ENCODE measurements at regions not wholly inside any gene's neighbourhood (a gene's known extent, or its start where the extent isn't known, plus 50 kb on each side); places are given as distances from the start of the nearest gene placed in this dataset.
"Not testable (repeated sequence)": the region's sequence is repeated elsewhere in the genome, so short reads cannot be mapped to it uniquely, and the experiment has no call there.

DNA sequence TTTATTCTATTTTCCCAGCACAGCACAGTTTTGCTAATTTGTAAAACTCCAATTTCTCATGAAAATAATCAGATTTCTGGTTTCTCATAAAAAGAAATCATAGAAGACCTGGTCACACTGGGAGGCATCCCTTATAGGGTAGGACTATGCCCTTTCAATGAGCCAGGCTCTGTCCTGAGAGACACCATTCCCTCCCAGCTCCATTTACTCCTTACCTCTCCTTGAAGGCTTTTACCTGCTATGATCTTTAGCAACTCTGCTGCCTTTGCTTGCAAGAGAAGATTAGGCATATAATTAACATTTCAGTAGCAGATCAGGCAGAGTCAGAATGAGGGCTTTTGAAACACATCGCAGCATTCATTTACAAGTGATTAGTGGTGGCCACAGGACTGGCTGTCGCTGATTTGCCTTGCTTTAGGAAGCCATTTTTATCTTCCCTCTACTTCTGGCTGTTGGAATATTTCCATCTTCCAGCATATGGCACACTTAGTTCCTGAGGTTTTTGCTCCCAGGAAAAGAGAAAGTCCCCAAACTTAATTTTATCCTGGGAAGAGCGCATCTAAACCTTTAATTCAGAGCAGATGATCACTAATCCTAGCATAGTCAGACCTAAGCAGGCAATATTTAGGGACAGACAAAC, 196.9 kb downstream of the SPATA31A1 start:
- DNase-seq (ENCODE audit: low spot score); H3K27ac ChIP-seq; H3K4me3 ChIP-seq: not testable (repeated sequence)

DNA sequence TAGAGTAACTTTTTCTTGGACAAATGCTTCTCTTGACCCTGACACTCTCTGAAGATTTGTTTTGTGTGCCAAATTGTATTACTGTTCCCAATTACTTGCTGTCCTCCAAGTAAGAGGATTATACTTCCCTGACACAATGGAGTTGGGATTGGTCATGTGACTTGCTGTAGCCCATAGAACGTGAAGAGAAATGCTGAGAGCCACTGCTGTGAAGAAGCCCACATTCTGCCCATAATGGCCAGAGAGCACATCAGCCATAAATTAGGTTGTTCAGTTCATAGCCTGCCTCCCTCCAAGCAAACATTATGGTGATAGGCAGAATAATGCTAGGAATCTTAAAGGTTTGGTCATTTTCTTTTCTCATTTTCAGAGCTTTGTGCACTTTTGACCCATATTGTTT, 198.9 kb downstream of the SPATA31A1 start:
- not testable (repeated sequence) for H3K27ac ChIP-seq; DNase-seq (ENCODE audit: low spot score); H3K4me3 ChIP-seq

GRCh38 chr9:39559384-39559783, 203.9 kb downstream of the SPATA31A1 start:
- not testable (repeated sequence) for H3K27ac ChIP-seq; H3K4me3 ChIP-seq; DNase-seq (ENCODE audit: low spot score)

GRCh38 chr9:39566782-39567181, 211.3 kb downstream of the SPATA31A1 start:
- DNase-seq (ENCODE audit: low spot score); H3K27ac ChIP-seq; H3K4me3 ChIP-seq: not testable (repeated sequence)

DNA sequence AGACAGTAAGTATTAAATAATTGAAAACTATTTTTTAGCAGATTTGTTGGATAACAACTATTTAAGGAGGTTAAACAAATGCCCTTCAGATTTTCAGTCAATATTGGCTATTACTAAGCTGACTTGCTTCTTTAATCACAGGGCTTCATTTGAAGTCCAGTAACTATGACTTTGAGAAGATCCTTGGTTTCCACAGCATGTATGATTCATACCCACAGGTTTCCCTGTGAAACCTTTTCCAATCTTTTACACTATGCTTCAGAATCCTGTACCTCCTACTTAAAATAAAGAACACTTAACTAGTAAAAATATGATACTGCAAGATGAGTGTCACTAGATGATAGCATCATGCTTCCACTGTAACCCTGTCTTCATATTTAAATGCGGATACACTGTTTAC, 211.9 kb downstream of the SPATA31A1 start:
- not testable (repeated sequence) for H3K27ac ChIP-seq; DNase-seq (ENCODE audit: low spot score); H3K4me3 ChIP-seq

- H3K4me3 ChIP-seq; DNase-seq (ENCODE audit: low spot score); H3K27ac ChIP-seq: not testable (repeated sequence)
Measured at GRCh38 chr9:39568900-39569299, 213.4 kb downstream of the SPATA31A1 start.

DNA sequence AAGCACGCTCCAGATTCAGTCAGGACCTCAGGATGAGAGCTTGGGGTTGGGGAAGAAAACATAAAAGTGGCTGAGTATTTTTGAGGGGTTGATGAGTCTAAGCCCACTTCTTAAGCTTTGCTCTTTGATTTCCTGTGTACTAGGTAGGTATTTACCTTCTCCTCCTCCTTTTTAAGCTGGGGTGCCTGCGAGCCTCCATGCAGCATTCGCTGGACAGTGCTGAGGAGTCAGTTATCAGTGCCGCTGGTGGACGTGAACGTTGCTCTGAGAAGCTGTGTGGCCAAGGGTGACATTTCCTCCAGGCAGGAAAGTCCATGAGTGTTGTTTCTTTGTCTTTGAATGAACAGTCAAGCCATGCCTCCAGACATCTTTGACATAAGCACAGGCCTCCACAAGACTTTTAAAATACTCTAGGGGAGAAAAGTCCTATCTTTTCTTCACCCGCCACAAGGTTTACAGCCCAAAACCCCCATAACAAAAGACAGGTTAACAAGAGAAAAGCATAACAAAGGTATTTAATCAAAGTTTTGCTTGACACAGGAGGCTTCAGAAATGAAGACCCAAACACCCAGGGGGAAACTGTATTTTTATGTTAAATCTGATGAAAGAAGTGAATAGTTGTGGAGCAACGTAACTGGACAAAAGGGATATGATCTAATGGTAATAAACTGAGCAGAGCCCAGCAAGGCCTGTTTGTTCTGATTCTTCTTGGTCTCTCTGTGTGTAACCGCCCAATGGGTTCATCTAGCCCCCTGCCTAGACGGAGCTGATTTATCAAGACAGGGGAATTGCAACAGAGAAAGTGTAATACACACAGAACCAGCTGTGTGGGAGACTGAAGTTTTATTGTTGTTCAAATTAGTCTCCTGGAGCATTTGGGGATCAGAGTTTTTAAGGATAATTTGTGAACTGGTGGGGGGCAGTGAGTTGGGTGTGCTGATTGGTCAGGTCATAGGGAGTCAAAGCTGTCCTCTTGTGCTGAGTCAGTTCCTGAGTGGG, 217.9 kb downstream of the SPATA31A1 start:
- DNase-seq (ENCODE audit: low spot score); H3K27ac ChIP-seq; H3K4me3 ChIP-seq: not testable (repeated sequence)

- not testable (repeated sequence) for H3K4me3 ChIP-seq; DNase-seq (ENCODE audit: low spot score); H3K27ac ChIP-seq
Measured at GRCh38 chr9:39579000-39579399, 223.5 kb downstream of the SPATA31A1 start.

DNA sequence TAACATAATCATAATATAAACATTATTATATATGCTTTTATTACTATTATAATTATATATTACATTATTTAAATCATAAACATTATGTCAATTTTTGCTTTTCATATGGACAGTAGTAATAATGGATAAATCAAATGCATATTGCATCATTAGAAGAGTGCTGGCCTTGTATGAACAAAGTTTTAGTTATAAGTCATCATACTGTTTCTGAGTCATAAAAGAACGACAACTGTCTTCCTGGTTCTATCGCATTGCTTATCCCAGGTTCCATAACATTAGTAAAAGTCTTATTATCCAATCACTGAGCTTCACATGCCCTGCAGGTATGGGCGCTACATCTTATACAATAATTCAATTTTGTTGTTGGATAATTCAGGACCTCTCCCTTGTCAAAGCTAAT, 225.8 kb downstream of the SPATA31A1 start:
- not testable (repeated sequence) for H3K4me3 ChIP-seq

GRCh38 chr9:39582677-39583412, 227.4 kb downstream of the SPATA31A1 start:
- H3K27ac ChIP-seq; H3K4me3 ChIP-seq; DNase-seq (ENCODE audit: low spot score): not testable (repeated sequence)

More for the DNA sequence above, 225.8 kb downstream of the SPATA31A1 start:
- H3K27ac ChIP-seq; DNase-seq (ENCODE audit: low spot score): not testable (repeated sequence)

- DNase-seq (ENCODE audit: low spot score); H3K4me3 ChIP-seq; H3K27ac ChIP-seq: not testable (repeated sequence)
Measured at GRCh38 chr9:39583413-39583747, 227.9 kb downstream of the SPATA31A1 start.

- DNase-seq (ENCODE audit: low spot score); H3K4me3 ChIP-seq; H3K27ac ChIP-seq: not testable (repeated sequence)
Measured at GRCh38 chr9:39585233-39585632, 229.8 kb downstream of the SPATA31A1 start.

DNA sequence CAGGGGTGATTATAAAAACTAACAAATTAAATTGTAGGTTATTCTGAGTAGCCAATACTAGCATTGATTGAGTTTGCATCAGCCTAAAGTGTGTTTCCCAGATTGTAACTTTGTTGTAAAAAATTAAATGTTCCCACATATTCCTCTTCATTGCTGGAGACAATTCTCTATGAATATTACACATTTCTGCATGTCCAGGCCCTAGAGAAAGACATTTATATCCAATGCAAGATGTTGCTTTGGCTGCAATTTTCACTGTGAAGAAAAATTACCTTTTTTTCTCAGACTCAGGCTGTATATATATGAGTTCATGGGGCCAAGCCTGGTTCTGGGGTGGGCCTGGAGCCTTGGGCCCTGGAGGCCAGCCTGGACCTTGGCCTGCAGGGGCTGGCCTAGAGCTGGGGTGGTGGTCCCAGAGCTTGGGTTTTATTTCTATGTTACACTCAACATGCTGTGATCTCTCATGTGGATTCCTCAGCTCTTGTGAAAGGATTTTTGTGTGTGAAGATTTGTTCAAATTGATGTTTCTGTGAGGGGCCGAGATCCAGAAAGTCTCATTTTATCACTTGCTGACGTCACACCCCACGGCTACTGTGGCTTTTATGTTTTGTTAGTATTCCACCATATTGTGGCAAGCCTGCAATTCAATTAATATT, 232.5 kb downstream of the SPATA31A1 start:
- peak; percentile 56 for DNase-seq (ENCODE audit: low spot score)
- no peak overlapping the region for H3K4me3 ChIP-seq
- no peak for TF ChIP-seq CTCF (IDR thresholded peaks at IDR 0.05)
- no peak overlapping the region for H3K27ac ChIP-seq

Data from coronary artery (tissue), 2 donors.